Mesendoderm (in vitro differentiated cells): ENCODE measurements at regions not wholly inside any gene's neighbourhood (a gene's known extent, or its start where the extent isn't known, plus 50 kb on each side); places are given as distances from the start of the nearest gene placed in this dataset.

Experiments
- DNase-seq: peaks from one replicate; pipeline ENCODE4 v3.0.0; 2013
- H2AK5ac ChIP-seq: 2 replicates; pipeline ENCODE4 v1.6.1; 2013; ENCODE audit warnings: low read length, inconsistent platforms
- H2BK120ac ChIP-seq: 2 replicates; pipeline ENCODE4 v1.6.1; 2013; ENCODE audit warnings: low read depth, mild to moderate bottlenecking, low read length, moderate library complexity, mixed read lengths
- H2BK15ac ChIP-seq: replicated peaks from 2 replicates; pipeline ENCODE4 v1.6.1; 2013; ENCODE audit warnings: low read depth, mild to moderate bottlenecking, moderate library complexity
- H2BK5ac ChIP-seq: 2 replicates; pipeline ENCODE4 v1.6.1; 2013; ENCODE audit warnings: low read length, inconsistent platforms
- H3K18ac ChIP-seq: 2 replicates; pipeline ENCODE4 v1.6.1; 2013; ENCODE audit warnings: mild to moderate bottlenecking, low read length, mixed read lengths
- H3K23ac ChIP-seq: one replicate; pipeline ENCODE4 v1.6.1; 2013; ENCODE audit warnings: low read length
- H3K27ac ChIP-seq: 2 replicates; pipeline ENCODE4 v1.5.1; 2013; ENCODE audit warnings: low read depth, mild to moderate bottlenecking, inconsistent platforms, low read length, moderate library complexity
- H3K27me3 ChIP-seq: 2 replicates; pipeline ENCODE4 v1.6.1; 2013; ENCODE audit warnings: low read length, control low read depth, mild to moderate bottlenecking, inconsistent platforms; ENCODE audit not compliant: insufficient read depth, poor library complexity
- H3K36me3 ChIP-seq: 2 replicates; pipeline ENCODE4 v1.6.1; 2013; ENCODE audit warnings: low read length, inconsistent platforms; ENCODE audit not compliant: control insufficient read depth, insufficient read depth
- H3K4ac ChIP-seq: one replicate; pipeline ENCODE4 v1.6.1; 2013; ENCODE audit warnings: low read depth, mild to moderate bottlenecking, low read length, moderate library complexity
- H3K4me1 ChIP-seq: 2 replicates; pipeline ENCODE4 v1.6.1; 2013; ENCODE audit warnings: low read depth, low read length, inconsistent platforms; ENCODE audit not compliant: control insufficient read depth
- H3K4me2 ChIP-seq: 2 replicates; pipeline ENCODE4 v1.6.1; 2013; ENCODE audit warnings: low read length
- H3K4me3 ChIP-seq: 2 replicates; pipeline ENCODE4 v1.5.1; 2013; ENCODE audit warnings: mild to moderate bottlenecking, low read length
- H3K56ac ChIP-seq: one replicate; pipeline ENCODE4 v1.6.1; 2013; ENCODE audit warnings: low read length
- H3K79me1 ChIP-seq: 2 replicates; pipeline ENCODE4 v1.6.1; 2013; ENCODE audit warnings: low read length, inconsistent platforms
- H3K79me2 ChIP-seq: 2 replicates; pipeline ENCODE4 v1.6.1; 2013; ENCODE audit warnings: mild to moderate bottlenecking, low read length; ENCODE audit not compliant: control insufficient read depth, insufficient read depth
- H3K9ac ChIP-seq: 2 replicates; pipeline ENCODE4 v1.6.1; 2013; ENCODE audit warnings: low read length, inconsistent platforms
- H4K5ac ChIP-seq: one replicate; pipeline ENCODE4 v1.6.1; 2013; ENCODE audit warnings: low read length
- H4K8ac ChIP-seq: one replicate; pipeline ENCODE4 v1.6.1; 2013; ENCODE audit warnings: low read depth, mild to moderate bottlenecking, control low read depth, low read length, moderate library complexity
- WGBS: extraction: QIAGEN DNeasy Blood & Tissue Kit; methylation state at CpG from one replicate; pipeline ENCODE4 v1.1.7; 2013; ENCODE audit warnings: low lambda C conversion rate, missing lambda C conversion rate; ENCODE audit not compliant: insufficient coverage; ENCODE audit errors: extremely low coverage; 5-methylcytosine and 5-hydroxymethylcytosine counted together

DNA sequence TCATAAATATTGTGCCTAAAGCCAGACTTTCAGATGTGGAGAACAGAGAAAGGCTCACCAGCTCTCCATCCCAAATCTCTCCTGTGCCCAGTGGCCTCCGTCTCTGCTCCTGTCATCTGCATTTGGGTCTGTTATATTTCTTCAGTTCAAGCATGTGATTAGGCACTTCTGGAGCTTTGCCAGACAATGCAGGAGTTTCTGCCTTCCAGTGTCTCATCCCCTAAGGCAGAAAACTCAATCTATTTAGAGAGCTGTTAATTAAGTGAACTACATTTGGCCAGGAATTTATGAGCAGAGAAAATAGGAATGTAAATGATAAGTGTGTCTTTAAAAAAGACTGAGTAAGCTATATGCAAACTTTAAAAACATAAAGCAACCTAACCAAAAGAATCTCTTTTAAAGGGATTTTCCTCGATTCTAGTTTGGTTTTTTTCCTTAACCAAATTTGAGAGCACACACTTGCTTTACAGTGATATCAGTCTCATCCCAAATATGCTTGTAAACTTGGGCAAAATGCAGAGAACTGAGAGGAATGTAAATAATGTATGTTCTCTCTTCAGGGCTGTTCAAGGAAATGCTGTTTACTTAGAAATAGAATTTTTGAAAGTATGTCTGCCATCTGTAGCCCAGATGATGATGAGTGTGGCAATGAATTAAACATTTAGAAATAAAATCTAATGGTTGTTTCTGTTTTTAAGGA lies 113.9 kb downstream of the ELOVL4 start:
- no peak overlapping the region for H3K4ac ChIP-seq
- H4K5ac ChIP-seq, result no peak overlapping the region
- no peak overlapping the region for H2BK120ac ChIP-seq
- H3K27ac ChIP-seq, result no peak overlapping the region
- H3K36me3 ChIP-seq, result no peaks in the 10 kb centered on the region
- no peak overlapping the region for H4K8ac ChIP-seq
- no peaks in the 10 kb centered on the region for H3K4me1 ChIP-seq
- no CpG with 5 or more reads among the region's 2 CpGs for WGBS
- H3K79me1 ChIP-seq, result no peaks in the 10 kb centered on the region
- H3K23ac ChIP-seq, result no peak overlapping the region
- no peaks in the 10 kb centered on the region for H3K27me3 ChIP-seq
- no peak overlapping the region for H2AK5ac ChIP-seq
- no peak overlapping the region for H3K56ac ChIP-seq
- H3K4me2 ChIP-seq, result no peak overlapping the region
- no peak overlapping the region for H2BK15ac ChIP-seq
- H3K4me3 ChIP-seq, result no peak overlapping the region
- H3K9ac ChIP-seq, result no peak overlapping the region
- no peaks in the 10 kb centered on the region for H3K79me2 ChIP-seq
- H2BK5ac ChIP-seq, result no peak overlapping the region
- DNase-seq, result no peak
- no peak overlapping the region for H3K18ac ChIP-seq

DNA sequence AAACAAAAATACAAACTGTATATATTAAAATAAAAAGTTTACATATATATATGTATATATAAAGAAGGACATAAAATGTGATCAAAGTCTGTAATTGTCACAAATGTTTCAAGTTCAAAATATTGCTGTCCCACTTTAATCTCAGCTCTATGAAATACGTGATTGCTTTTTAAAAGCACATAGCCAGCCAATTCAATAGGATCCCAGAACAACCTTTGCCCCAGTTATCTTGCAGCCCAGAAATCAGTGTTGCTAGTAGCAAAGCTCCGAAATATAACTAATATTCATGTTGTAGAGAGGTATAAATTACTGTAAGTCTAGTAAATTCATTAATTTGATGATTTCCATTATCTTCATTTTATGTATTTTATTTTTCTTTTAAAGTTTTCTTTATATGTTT lies 114.6 kb downstream of the ELOVL4 start:
- H3K18ac ChIP-seq, result no peak overlapping the region
- no peak overlapping the region for H3K4ac ChIP-seq
- no peaks in the 10 kb centered on the region for H3K79me1 ChIP-seq
- no peak overlapping the region for H2BK15ac ChIP-seq
- H3K27ac ChIP-seq, result no peak overlapping the region
- no peak overlapping the region for H2BK120ac ChIP-seq
- no peak overlapping the region for H3K9ac ChIP-seq
- no peaks in the 10 kb centered on the region for H3K79me2 ChIP-seq
- no peak overlapping the region for H2BK5ac ChIP-seq
- H3K36me3 ChIP-seq, result no peaks in the 10 kb centered on the region
- no peak overlapping the region for H3K4me3 ChIP-seq
- H4K8ac ChIP-seq, result no peak overlapping the region
- H3K4me1 ChIP-seq, result no peaks in the 10 kb centered on the region
- no peak for DNase-seq
- H4K5ac ChIP-seq, result no peak overlapping the region
- no peak overlapping the region for H3K56ac ChIP-seq
- no peak overlapping the region for H3K23ac ChIP-seq
- no peak overlapping the region for H3K4me2 ChIP-seq
- WGBS, result no CpG with 5 or more reads among the region's 2 CpGs
- no peaks in the 10 kb centered on the region for H3K27me3 ChIP-seq
- H2AK5ac ChIP-seq, result no peak overlapping the region

DNA sequence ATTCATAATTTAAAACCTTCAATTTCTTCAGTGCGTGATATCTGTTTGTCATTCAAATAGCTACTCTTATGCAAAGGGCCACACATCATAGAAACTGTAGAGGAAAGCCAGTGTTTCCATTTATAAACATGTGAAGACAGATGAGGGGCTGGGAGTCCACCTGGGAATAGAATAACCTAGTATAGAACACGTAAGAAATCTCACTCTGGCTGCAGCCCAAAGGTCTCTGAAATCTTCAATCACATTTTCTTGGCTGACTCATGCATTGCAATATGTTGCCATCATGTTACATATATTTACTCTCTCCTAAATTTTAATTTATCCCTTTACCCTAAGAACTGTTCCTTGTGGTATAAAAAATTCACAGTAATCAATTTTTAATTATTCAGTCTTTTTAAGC lies 123.2 kb downstream of the ELOVL4 start:
- no CpG with 5 or more reads among the region's 2 CpGs for WGBS

DNA sequence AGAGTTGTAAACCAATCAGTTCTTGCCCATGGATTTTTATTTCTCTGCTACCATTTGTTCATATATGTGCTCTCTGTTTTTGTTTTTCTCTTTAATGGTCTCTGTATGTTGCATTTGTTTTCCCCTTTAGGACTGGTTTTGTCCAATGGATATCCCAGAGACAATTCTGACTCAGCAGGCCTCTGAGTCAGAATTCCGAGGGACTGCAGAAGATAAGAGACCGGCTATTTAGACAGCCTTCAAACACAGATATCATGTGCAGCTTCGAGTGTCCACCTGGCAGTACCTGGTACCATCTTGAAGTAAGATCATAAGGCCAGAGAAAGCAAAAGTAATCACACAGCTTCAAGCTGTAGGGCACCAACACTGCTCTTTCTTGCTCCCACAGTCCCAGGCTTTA lies 125.5 kb downstream of the ELOVL4 start:
- no peak overlapping the region for H2BK5ac ChIP-seq
- no peak overlapping the region for H2BK15ac ChIP-seq
- H3K4me1 ChIP-seq, result no peaks in the 10 kb centered on the region
- H3K36me3 ChIP-seq, result no peaks in the 10 kb centered on the region
- WGBS, result no CpG with 5 or more reads among the region's 3 CpGs
- H4K8ac ChIP-seq, result no peak overlapping the region
- no peak overlapping the region for H3K27ac ChIP-seq
- no peaks in the 10 kb centered on the region for H3K79me2 ChIP-seq
- no peaks in the 10 kb centered on the region for H3K79me1 ChIP-seq
- no peak overlapping the region for H2AK5ac ChIP-seq
- no peak overlapping the region for H3K4me3 ChIP-seq
- H3K23ac ChIP-seq, result no peak overlapping the region
- no peaks in the 10 kb centered on the region for H3K27me3 ChIP-seq
- H4K5ac ChIP-seq, result no peak overlapping the region
- H3K9ac ChIP-seq, result no peak overlapping the region
- H3K18ac ChIP-seq, result no peak overlapping the region
- H3K56ac ChIP-seq, result no peak overlapping the region
- no peak overlapping the region for H3K4me2 ChIP-seq
- no peak overlapping the region for H3K4ac ChIP-seq
- H2BK120ac ChIP-seq, result no peak overlapping the region
- DNase-seq, result no peak

More for the DNA sequence above, 123.2 kb downstream of the ELOVL4 start:
- H3K36me3 ChIP-seq, result no peaks in the 10 kb centered on the region
- H3K9ac ChIP-seq, result no peak overlapping the region
- H2AK5ac ChIP-seq, result no peak overlapping the region
- no peak overlapping the region for H3K4me2 ChIP-seq
- H3K79me1 ChIP-seq, result no peaks in the 10 kb centered on the region
- no peak overlapping the region for H2BK5ac ChIP-seq
- H3K56ac ChIP-seq, result no peak overlapping the region
- no peak overlapping the region for H2BK120ac ChIP-seq
- H3K4ac ChIP-seq, result no peak overlapping the region
- H3K4me1 ChIP-seq, result no peaks in the 10 kb centered on the region
- H2BK15ac ChIP-seq, result no peak overlapping the region
- no peak overlapping the region for H3K27ac ChIP-seq
- H3K79me2 ChIP-seq, result no peaks in the 10 kb centered on the region
- H3K27me3 ChIP-seq, result no peaks in the 10 kb centered on the region
- H4K5ac ChIP-seq, result no peak overlapping the region
- no peak overlapping the region for H4K8ac ChIP-seq
- H3K4me3 ChIP-seq, result no peak overlapping the region
- no peak for DNase-seq
- no peak overlapping the region for H3K23ac ChIP-seq
- no peak overlapping the region for H3K18ac ChIP-seq

DNA sequence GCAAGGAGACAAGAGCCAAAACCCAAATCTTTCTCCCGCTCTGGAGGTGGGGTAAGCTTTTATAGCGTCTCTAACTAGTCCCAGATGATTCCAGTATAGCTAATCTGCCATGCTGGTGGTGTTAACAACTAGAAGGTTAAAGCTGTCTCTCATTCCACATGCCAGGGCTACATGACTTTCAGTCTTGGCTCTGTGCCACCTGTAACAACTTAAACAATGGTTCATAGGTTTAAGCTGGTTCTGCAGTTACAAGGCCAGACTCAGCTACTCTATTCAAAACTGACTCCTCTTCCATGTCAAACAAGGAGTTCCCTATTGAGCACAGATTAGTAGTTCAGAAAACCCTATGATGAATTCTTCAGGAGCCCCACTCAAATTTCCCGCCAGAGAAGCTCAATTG lies 128.9 kb downstream of the ELOVL4 start:
- Histone ChIP-seq H4K8ac (no peak overlapping the region), H2BK120ac (no peak overlapping the region), H3K4ac (no peak overlapping the region), H3K18ac (no peak overlapping the region), H4K5ac (no peak overlapping the region), H3K56ac (no peak overlapping the region), H3K4me2 (no peak overlapping the region), H3K27me3 (no peaks in the 10 kb centered on the region), H3K36me3 (no peaks in the 10 kb centered on the region), H3K79me2 (no peaks in the 10 kb centered on the region), H2AK5ac (no peak overlapping the region), H3K79me1 (no peaks in the 10 kb centered on the region), H3K4me3 (no peak overlapping the region), H3K27ac (no peak overlapping the region), H2BK15ac (no peak overlapping the region), H2BK5ac (no peak overlapping the region), H3K4me1 (no peaks in the 10 kb centered on the region), H3K23ac (no peak overlapping the region), H3K9ac (no peak overlapping the region)
- DNase-seq, result no peak
- WGBS, result no CpG with 5 or more reads among the region's 3 CpGs

DNA sequence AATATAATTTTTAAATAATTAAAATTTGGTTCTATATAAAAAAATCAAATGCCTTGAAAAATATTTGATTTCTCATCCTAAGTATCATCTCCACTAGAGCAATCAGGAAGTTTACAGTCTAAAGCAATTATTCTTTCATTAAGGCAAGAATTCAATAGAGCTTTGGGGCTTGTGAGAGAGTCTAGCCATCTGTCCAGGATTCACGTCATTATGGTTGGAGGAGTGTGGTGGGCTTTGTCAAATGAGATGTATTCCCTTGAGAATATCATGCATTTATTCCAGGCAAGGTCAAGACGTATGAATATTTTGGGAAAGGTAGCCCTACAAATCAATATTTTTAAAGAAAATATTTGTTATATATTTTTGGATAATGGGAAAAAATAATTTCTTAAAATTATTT lies 132.4 kb downstream of the ELOVL4 start:
- no peak overlapping the region for H4K8ac ChIP-seq
- no peak overlapping the region for H3K27ac ChIP-seq
- H3K36me3 ChIP-seq, result no peaks in the 10 kb centered on the region
- H3K18ac ChIP-seq, result no peak overlapping the region
- H3K27me3 ChIP-seq, result no peaks in the 10 kb centered on the region
- no peak overlapping the region for H2AK5ac ChIP-seq
- no peak overlapping the region for H3K56ac ChIP-seq
- no peak overlapping the region for H3K4me3 ChIP-seq
- no peaks in the 10 kb centered on the region for H3K79me1 ChIP-seq
- H3K79me2 ChIP-seq, result no peaks in the 10 kb centered on the region
- no peaks in the 10 kb centered on the region for H3K4me1 ChIP-seq
- no peak overlapping the region for H4K5ac ChIP-seq
- no CpG with 5 or more reads among the region's 2 CpGs for WGBS
- no peak for DNase-seq
- H2BK120ac ChIP-seq, result no peak overlapping the region
- H3K23ac ChIP-seq, result no peak overlapping the region
- H2BK5ac ChIP-seq, result no peak overlapping the region
- no peak overlapping the region for H3K4me2 ChIP-seq
- H2BK15ac ChIP-seq, result no peak overlapping the region
- H3K9ac ChIP-seq, result no peak overlapping the region
- no peak overlapping the region for H3K4ac ChIP-seq
